ENCODE measurements at regions not wholly inside any gene's neighbourhood (a gene's known extent, or its start where the extent isn't known, plus 50 kb on each side); places are given as distances from the start of the nearest gene placed in this dataset.

GRCh38 chr3:97417-98258, 98.9 kb upstream of the CHL1 start:
- Histone ChIP-seq H3K4me1 (ENCODE audit: control insufficient read depth in 2 of 3, insufficient read depth in 2 of 3, low read depth in 1 of 3, low read length in 3 of 3) (no peaks in the 10 kb centered on the region), H3K9ac (ENCODE audit: low read length in 3 of 3) (no peak overlapping the region), H3K4me3 (ENCODE audit: low read length in 3 of 3) (no peak overlapping the region), H3K27ac (ENCODE audit: low read depth in 2 of 2, low read length in 2 of 2) (no peak overlapping the region), H3K27me3 (ENCODE audit: control insufficient read depth, insufficient read depth, low read length) (no peaks in the 10 kb centered on the region), H3K36me3 (ENCODE audit: control insufficient read depth in 2 of 3, insufficient read depth in 3 of 3, low read length in 3 of 3) (no peaks in the 10 kb centered on the region), H3K9me3 (ENCODE audit: control insufficient read depth in 2 of 3, insufficient read depth in 1 of 3, low read length in 3 of 3) (no peaks in the 10 kb centered on the region)
- intact Hi-C loops (cut with DNase I): no loop called here
- TF ChIP-seq CTCF (IDR thresholded peaks at IDR 0.05; ENCODE audit: borderline replicate concordance, extremely low read depth, insufficient read depth): no peak
- DNase-seq (no peak), FAIRE-seq (no peak)

- Histone ChIP-seq H3K9ac (ENCODE audit: low read length in 3 of 3) (no peak overlapping the region), H3K36me3 (ENCODE audit: control insufficient read depth in 2 of 3, insufficient read depth in 3 of 3, low read length in 3 of 3) (no peaks in the 10 kb centered on the region), H3K9me3 (ENCODE audit: control insufficient read depth in 2 of 3, insufficient read depth in 1 of 3, low read length in 3 of 3) (no peaks in the 10 kb centered on the region), H3K27ac (ENCODE audit: low read depth in 2 of 2, low read length in 2 of 2) (no peak overlapping the region), H3K27me3 (ENCODE audit: control insufficient read depth, insufficient read depth, low read length) (no peaks in the 10 kb centered on the region), H3K4me1 (ENCODE audit: control insufficient read depth in 2 of 3, insufficient read depth in 2 of 3, low read depth in 1 of 3, low read length in 3 of 3) (no peaks in the 10 kb centered on the region), H3K4me3 (ENCODE audit: low read length in 3 of 3) (no peak overlapping the region)
- DNase-seq (peak in 1 of 5 donors; percentile 2), FAIRE-seq (no peak)
- intact Hi-C loops (cut with DNase I): no loop called here
- no peak for TF ChIP-seq CTCF (IDR thresholded peaks at IDR 0.05; ENCODE audit: borderline replicate concordance, extremely low read depth, insufficient read depth)
Observed at GRCh38 chr3:98259-98654, 98.3 kb upstream of the CHL1 start.

GRCh38 chr3:99506-99905, 97.1 kb upstream of the CHL1 start:
- peak in 1 of 5 donors; percentile 12 for DNase-seq
- Histone ChIP-seq H3K27ac (ENCODE audit: low read depth in 2 of 2, low read length in 2 of 2) (no peak overlapping the region), H3K36me3 (ENCODE audit: control insufficient read depth in 2 of 3, insufficient read depth in 3 of 3, low read length in 3 of 3) (no peaks in the 10 kb centered on the region), H3K4me1 (ENCODE audit: control insufficient read depth in 2 of 3, insufficient read depth in 2 of 3, low read depth in 1 of 3, low read length in 3 of 3) (no peaks in the 10 kb centered on the region), H3K9ac (ENCODE audit: low read length in 3 of 3) (no peak overlapping the region), H3K4me3 (ENCODE audit: low read length in 3 of 3) (no peak overlapping the region), H3K27me3 (ENCODE audit: control insufficient read depth, insufficient read depth, low read length) (no peaks in the 10 kb centered on the region), H3K9me3 (ENCODE audit: control insufficient read depth in 2 of 3, insufficient read depth in 1 of 3, low read length in 3 of 3) (no peaks in the 10 kb centered on the region)
- no peak for TF ChIP-seq CTCF (IDR thresholded peaks at IDR 0.05; ENCODE audit: borderline replicate concordance, extremely low read depth, insufficient read depth)
- intact Hi-C loops (cut with DNase I): no loop called here
- FAIRE-seq: no peak

Measured in kidney (tissue), 13 donors.